DND-41 (cell line): ENCODE measurements at regions not wholly inside any gene's neighbourhood (a gene's known extent, or its start where the extent isn't known, plus 50 kb on each side); places are given as distances from the start of the nearest gene placed in this dataset.

ENCODE experiments used
- ATAC-seq: fragments of 200-7000 bp; cut with Tn5 transposase; 3 replicates; pipeline ENCODE4 v1.9.1; 2021; ENCODE audit warnings: low read depth; ENCODE audit not compliant: insufficient read depth
- DNase-seq: peaks from one replicate; pipeline ENCODE4 v3.0.0-alpha.2; 2020
- H2AFZ ChIP-seq: 2 replicates; pipeline ENCODE4 v1.6.0; 2012; ENCODE audit warnings: low read depth, low read length
- H3K27ac ChIP-seq: 2 replicates; pipeline ENCODE4 v1.5.1; 2012; ENCODE audit warnings: low read length, inconsistent platforms
- H3K27me3 ChIP-seq: fragments of 200-600 bp; sonication (generic); 2 replicates; pipeline ENCODE4 v1.6.0; 2012; ENCODE audit warnings: low read length, mild to moderate bottlenecking, inconsistent platforms; ENCODE audit not compliant: insufficient read depth, poor library complexity
- H3K36me3 ChIP-seq: 2 replicates; pipeline ENCODE4 v1.5.1; 2012; ENCODE audit warnings: low read length, inconsistent platforms; ENCODE audit not compliant: insufficient read depth
- H3K4me1 ChIP-seq: 2 replicates; pipeline ENCODE4 v1.5.1; 2012; ENCODE audit warnings: mild to moderate bottlenecking, low read length; ENCODE audit not compliant: insufficient read depth
- H3K4me2 ChIP-seq: 2 replicates; pipeline ENCODE4 v1.6.0; 2012; ENCODE audit warnings: mild to moderate bottlenecking, moderate library complexity, low read length, inconsistent platforms; ENCODE audit not compliant: insufficient read depth
- H3K4me3 ChIP-seq, 2 experiments: fragments of 200-600 bp in 1 of 2; shearing (Covaris generic) in 1 of 2; 2 replicates each; pipeline ENCODE4 v1.5.1; 2012 to 2016; ENCODE audit warnings: inconsistent platforms in 2 of 2, low read length in 2 of 2, mild to moderate bottlenecking in 2 of 2, low read depth in 1 of 2, moderate library complexity in 1 of 2
- H3K79me2 ChIP-seq: 2 replicates; pipeline ENCODE4 v1.6.0; 2012; ENCODE audit warnings: low read length, inconsistent platforms; ENCODE audit not compliant: insufficient read depth
- H3K9ac ChIP-seq: 2 replicates; pipeline ENCODE4 v1.6.0; 2012; ENCODE audit warnings: low read depth, mild to moderate bottlenecking, inconsistent platforms, low read length, moderate library complexity
- H3K9me3 ChIP-seq: 2 replicates; pipeline ENCODE4 v1.5.1; 2012; ENCODE audit warnings: low read length, moderate library complexity, mild to moderate bottlenecking, inconsistent platforms; ENCODE audit not compliant: insufficient read depth, severe bottlenecking
- H4K20me1 ChIP-seq: 2 replicates; pipeline ENCODE4 v1.6.0; 2012; ENCODE audit warnings: low read length; ENCODE audit not compliant: insufficient read depth
- CTCF ChIP-seq: IDR thresholded peaks from 2 replicates; pipeline ENCODE4 v1.5.1; 2012; ENCODE audit warnings: borderline replicate concordance, low read length, moderate library complexity, mild to moderate bottlenecking; ENCODE audit not compliant: poor library complexity, severe bottlenecking; ENCODE audit errors: extremely low read depth
- EZH2 ChIP-seq: IDR thresholded peaks from 3 replicates; pipeline ENCODE4 v1.6.1; 2012; ENCODE audit warnings: borderline replicate concordance, low read depth, mild to moderate bottlenecking, moderate library complexity, low read length, inconsistent platforms; ENCODE audit not compliant: severe bottlenecking

- Histone ChIP-seq H3K4me2 (no peak overlapping the region), H3K9ac (no peak overlapping the region), H4K20me1 (no peaks in the 10 kb centered on the region), H3K4me3 (no peak overlapping the region), H2AFZ (no peak overlapping the region), H3K9me3 (no peaks in the 10 kb centered on the region), H3K79me2 (no peaks in the 10 kb centered on the region), H3K4me1 (no peaks in the 10 kb centered on the region), H3K36me3 (no peaks in the 10 kb centered on the region), H3K27ac (no peak overlapping the region), H3K27me3 (peaks cover 10% of the 10 kb centered on the region)
- no peak for TF ChIP-seq CTCF
- ATAC-seq (no peak), DNase-seq (no peak)
These were observed 169.1 kb upstream of the CELF2 start for GRCh38 chr10:10848488-10849111.

GRCh38 chr10:10849306-10849705 lies 168.4 kb upstream of the CELF2 start:
- no peak for ATAC-seq
- no peaks in the 10 kb centered on the region for H3K4me1 ChIP-seq

GRCh38 chr10:10850214-10850613 lies 167.5 kb upstream of the CELF2 start:
- no peak for TF ChIP-seq CTCF
- Histone ChIP-seq H3K79me2 (no peaks in the 10 kb centered on the region), H4K20me1 (no peaks in the 10 kb centered on the region), H3K27me3 (peaks cover 10% of the 10 kb centered on the region), H3K9ac (no peak overlapping the region), H3K4me2 (no peak overlapping the region), H3K4me3 (no peak overlapping the region), H2AFZ (no peak overlapping the region), H3K36me3 (no peaks in the 10 kb centered on the region), H3K4me1 (no peaks in the 10 kb centered on the region), H3K9me3 (no peaks in the 10 kb centered on the region), H3K27ac (no peak overlapping the region)
- DNase-seq (no peak), ATAC-seq (no peak)

More at GRCh38 chr10:10849306-10849705, 168.4 kb upstream of the CELF2 start:
- no peak overlapping the region for H3K9ac ChIP-seq
- no peak overlapping the region for H3K4me2 ChIP-seq
- H2AFZ ChIP-seq = no peak overlapping the region
- peaks cover 10% of the 10 kb centered on the region for H3K27me3 ChIP-seq
- H3K27ac ChIP-seq = no peak overlapping the region
- no peaks in the 10 kb centered on the region for H4K20me1 ChIP-seq
- no peaks in the 10 kb centered on the region for H3K9me3 ChIP-seq
- H3K4me3 ChIP-seq = no peak overlapping the region
- no peaks in the 10 kb centered on the region for H3K79me2 ChIP-seq
- DNase-seq = no peak
- no peaks in the 10 kb centered on the region for H3K36me3 ChIP-seq
- TF ChIP-seq EZH2 = no peak
- no peak for TF ChIP-seq CTCF

- no peak overlapping the region for H3K27ac ChIP-seq
- no peak overlapping the region for H3K9ac ChIP-seq
- H3K79me2 ChIP-seq = no peaks in the 10 kb centered on the region
- no peak overlapping the region for H3K4me3 ChIP-seq
- no peak overlapping the region for H3K4me2 ChIP-seq
- no peak for TF ChIP-seq CTCF
- no peak for TF ChIP-seq EZH2
- H3K27me3 ChIP-seq = peaks cover 3% of the 10 kb centered on the region
- H3K4me1 ChIP-seq = no peaks in the 10 kb centered on the region
- DNase-seq = no peak
- H3K9me3 ChIP-seq = no peaks in the 10 kb centered on the region
- H3K36me3 ChIP-seq = no peaks in the 10 kb centered on the region
- no peaks in the 10 kb centered on the region for H4K20me1 ChIP-seq
- no peak for ATAC-seq
- H2AFZ ChIP-seq = no peak overlapping the region
These were observed 165.2 kb upstream of the CELF2 start for GRCh38 chr10:10852464-10852863.
